Esophagus muscularis mucosa (tissue), 4 donors: ENCODE measurements at regions not wholly inside any gene's neighbourhood (a gene's known extent, or its start where the extent isn't known, plus 50 kb on each side); places are given as distances from the start of the nearest gene placed in this dataset.

Source experiments
- DNase-seq: peaks from one replicate; pipeline ENCODE4 v3.0.0-alpha.2; 2017; ENCODE audit errors: extremely low spot score
- H3K27ac ChIP-seq, 4 donors: fragments of 200-600 bp; sonication (generic); replicated peaks in 1 of 4; 1 replicate in 3 of 4; 2 replicates in 1 of 4; pipeline ENCODE4 v1.5.1; 2016 to 2019; ENCODE audit warnings: mild to moderate bottlenecking in 1 of 4
- H3K27me3 ChIP-seq, 4 donors: fragments of 200-600 bp; sonication (generic); one replicate each; pipeline versions ENCODE4 v1.5.1 to v1.6.0; 2016 to 2019
- H3K36me3 ChIP-seq, 4 donors: fragments of 200-600 bp; sonication (generic); one replicate each; pipeline ENCODE4 v1.5.1; 2016 to 2019
- H3K4me1 ChIP-seq, 4 donors: fragments of 200-600 bp; sonication (generic); one replicate each; pipeline ENCODE4 v1.5.1; 2016 to 2019
- H3K4me3 ChIP-seq, 4 donors: fragments of 200-600 bp; sonication (generic); 1 replicate in 2 of 4; 2 replicates in 2 of 4; pipeline ENCODE4 v1.5.1; 2016 to 2019; ENCODE audit warnings: mild to moderate bottlenecking in 4 of 4, moderate library complexity in 1 of 4
- H3K9me3 ChIP-seq, 4 donors: fragments of 200-600 bp; sonication (generic); 1 replicate in 3 of 4; 2 replicates in 1 of 4; pipeline ENCODE4 v1.5.1; 2016 to 2019
- EP300 ChIP-seq: sonication (generic); formaldehyde crosslinking; IDR thresholded peaks from one replicate; pipeline ENCODE4 v1.6.1; 2017; ENCODE audit warnings: antibody characterized with exemption
- POLR2A ChIP-seq: fragments of 450-650 bp; IDR thresholded peaks from one replicate; pipeline ENCODE4 v1.6.1; 2017; ENCODE audit warnings: antibody characterized with exemption, moderate library complexity, mild to moderate bottlenecking, low read depth
- POLR2AphosphoS5 ChIP-seq, 2 donors: sonication (generic); formaldehyde crosslinking; IDR thresholded peaks; one replicate each; pipeline ENCODE4 v1.6.1; 2017; ENCODE audit warnings: antibody characterized with exemption in 2 of 2
- WGBS: methylation state at CpG from one replicate; pipeline ENCODE4 v1.1.5; 2018; 5-methylcytosine and 5-hydroxymethylcytosine counted together
- intact Hi-C: fragments of 100-400 bp; cut with DNase I; formaldehyde crosslinking; loops from one replicate; pipeline ENCODE4 v1.15.1; 2023
- TF ChIP-seq, protein P1 (sequence below), 3 experiments: fragments of 200-600 bp in 2 of 3; fragments of 450-650 bp in 1 of 3; sonication (generic) in 2 of 3; IDR thresholded peaks; one replicate each; pipeline ENCODE4 v1.5.1; 2017 to 2019; ENCODE audit warnings: antibody characterized with exemption in 3 of 3, mild to moderate bottlenecking in 2 of 3, moderate library complexity in 1 of 3

GRCh38 chr14:61934385-61934784 lies 172.2 kb downstream of the SNAPC1 start:
- TF ChIP-seq POLR2A (no peak), EP300 (no peak), POLR2AphosphoS5 (IDR thresholded peaks at IDR 0.05) (no peak)
- TF ChIP-seq, protein P1, sequence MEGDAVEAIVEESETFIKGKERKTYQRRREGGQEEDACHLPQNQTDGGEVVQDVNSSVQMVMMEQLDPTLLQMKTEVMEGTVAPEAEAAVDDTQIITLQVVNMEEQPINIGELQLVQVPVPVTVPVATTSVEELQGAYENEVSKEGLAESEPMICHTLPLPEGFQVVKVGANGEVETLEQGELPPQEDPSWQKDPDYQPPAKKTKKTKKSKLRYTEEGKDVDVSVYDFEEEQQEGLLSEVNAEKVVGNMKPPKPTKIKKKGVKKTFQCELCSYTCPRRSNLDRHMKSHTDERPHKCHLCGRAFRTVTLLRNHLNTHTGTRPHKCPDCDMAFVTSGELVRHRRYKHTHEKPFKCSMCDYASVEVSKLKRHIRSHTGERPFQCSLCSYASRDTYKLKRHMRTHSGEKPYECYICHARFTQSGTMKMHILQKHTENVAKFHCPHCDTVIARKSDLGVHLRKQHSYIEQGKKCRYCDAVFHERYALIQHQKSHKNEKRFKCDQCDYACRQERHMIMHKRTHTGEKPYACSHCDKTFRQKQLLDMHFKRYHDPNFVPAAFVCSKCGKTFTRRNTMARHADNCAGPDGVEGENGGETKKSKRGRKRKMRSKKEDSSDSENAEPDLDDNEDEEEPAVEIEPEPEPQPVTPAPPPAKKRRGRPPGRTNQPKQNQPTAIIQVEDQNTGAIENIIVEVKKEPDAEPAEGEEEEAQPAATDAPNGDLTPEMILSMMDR (IDR thresholded peaks at IDR 0.05): no peak
- 89% methylated on average over 3 of the region's 3 CpGs for WGBS
- Histone ChIP-seq H3K4me3 (no peak overlapping the region), H3K27me3 (no peaks in the 10 kb centered on the region), H3K4me1 (no peaks in the 10 kb centered on the region), H3K36me3 (no peaks in the 10 kb centered on the region), H3K9me3 (no peaks in the 10 kb centered on the region), H3K27ac (no peak overlapping the region)
- DNase-seq: no peak
- intact Hi-C loops: no loop called here

GRCh38 chr14:61939776-61940175 lies 177.6 kb downstream of the SNAPC1 start:
- intact Hi-C loops: no loop called here
- Histone ChIP-seq H3K4me1 (no peaks in the 10 kb centered on the region), H3K27ac (no peak overlapping the region), H3K4me3 (no peak overlapping the region), H3K9me3 (peaks cover 0 to 8% (median 2%) of the 10 kb centered on the region in 4 donors), H3K27me3 (no peaks in the 10 kb centered on the region), H3K36me3 (no peaks in the 10 kb centered on the region)
- no peak for DNase-seq
- 63% methylated on average over 2 of the region's 2 CpGs for WGBS
- TF ChIP-seq EP300: no peak
- TF ChIP-seq POLR2A: no peak
- TF ChIP-seq, protein P1 (IDR thresholded peaks at IDR 0.05): no peak
- TF ChIP-seq POLR2AphosphoS5 (IDR thresholded peaks at IDR 0.05): no peak

DNA sequence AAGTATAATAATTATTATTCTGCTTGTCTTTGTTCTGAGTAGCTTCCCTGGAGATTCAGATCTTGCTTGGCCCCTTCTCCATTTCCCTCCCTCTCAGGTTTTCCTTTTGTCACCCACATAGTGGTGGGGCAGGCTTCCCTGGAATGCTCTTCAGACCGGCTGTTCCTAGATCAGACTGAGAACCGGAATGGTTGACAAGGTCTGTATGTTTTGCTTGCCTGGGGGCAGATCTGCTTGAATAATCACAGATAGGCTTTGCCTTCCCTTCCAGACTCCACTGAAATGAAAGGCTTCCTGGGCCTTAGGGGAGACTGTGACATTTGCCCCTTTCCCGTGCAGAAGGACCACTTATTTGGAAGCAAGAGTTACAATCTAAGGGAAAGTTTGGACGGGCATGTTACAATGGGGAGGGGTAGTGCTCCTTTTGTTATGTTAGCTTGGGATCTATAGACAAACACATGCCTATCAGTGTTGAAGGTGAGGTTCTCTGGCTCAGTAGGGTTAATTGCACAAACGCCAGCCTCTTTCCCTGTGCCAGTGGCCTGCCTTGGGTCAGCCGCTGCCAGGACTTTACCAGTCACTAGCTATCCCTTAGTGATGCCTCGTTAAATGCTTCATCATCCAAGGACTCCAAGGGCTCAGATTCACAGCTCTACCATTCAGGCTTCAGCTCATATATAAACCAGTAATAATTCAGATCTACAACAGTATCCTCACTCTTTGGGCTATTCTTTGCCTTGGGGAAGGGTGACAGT lies 178.6 kb downstream of the SNAPC1 start:
- 67% methylated on average over 7 of the region's 7 CpGs for WGBS
- TF ChIP-seq, protein P1 (IDR thresholded peaks at IDR 0.05): no peak
- no peak for TF ChIP-seq EP300
- TF ChIP-seq POLR2AphosphoS5 (IDR thresholded peaks at IDR 0.05): no peak
- TF ChIP-seq POLR2A: no peak
- intact Hi-C loops: no loop called here
- H3K36me3 ChIP-seq: no peaks in the 10 kb centered on the region
- no peak overlapping the region for H3K4me3 ChIP-seq
- H3K4me1 ChIP-seq: no peaks in the 10 kb centered on the region
- H3K9me3 ChIP-seq: peaks cover 0 to 8% (median 2%) of the 10 kb centered on the region in 4 donors
- DNase-seq: no peak
- H3K27me3 ChIP-seq: no peaks in the 10 kb centered on the region
- no peak overlapping the region for H3K27ac ChIP-seq

DNA sequence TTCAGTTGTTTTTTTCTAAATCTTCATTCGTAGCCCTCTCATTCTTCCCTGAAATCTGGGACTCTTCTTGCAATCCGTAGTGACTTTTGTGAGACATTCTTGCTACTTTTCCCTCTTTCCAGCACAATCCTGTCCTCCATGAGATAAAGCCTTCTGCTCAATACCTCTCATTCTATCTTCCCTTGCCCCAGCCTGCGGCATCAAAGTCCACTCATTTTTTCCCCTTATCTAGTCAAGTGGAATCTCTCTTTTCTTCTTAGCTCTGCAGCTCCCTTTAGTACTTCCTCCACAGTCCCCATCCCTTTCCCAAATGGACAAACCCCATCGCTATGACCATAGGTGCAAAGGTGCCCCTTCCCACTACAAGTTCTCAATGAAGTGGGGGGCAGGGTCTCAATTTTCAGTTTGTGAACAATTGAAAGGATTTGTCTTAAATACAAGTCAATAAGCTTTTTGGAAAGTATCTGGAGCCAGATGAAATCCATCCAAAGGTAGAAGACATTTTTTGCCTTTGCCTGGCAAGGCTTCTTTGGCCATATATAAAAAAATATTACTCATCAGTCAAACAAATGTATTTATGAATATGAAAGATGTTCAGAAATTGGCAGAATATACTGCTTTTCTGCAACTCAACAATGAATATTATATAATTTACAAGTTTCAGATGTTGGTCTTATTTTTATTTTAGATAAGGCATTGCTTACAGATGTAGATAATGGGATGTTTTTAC lies 179.4 kb downstream of the SNAPC1 start:
- Histone ChIP-seq H3K4me1 (no peaks in the 10 kb centered on the region), H3K27me3 (no peaks in the 10 kb centered on the region), H3K36me3 (no peaks in the 10 kb centered on the region), H3K4me3 (no peak overlapping the region), H3K9me3 (peaks cover 0 to 8% (median 2%) of the 10 kb centered on the region in 4 donors), H3K27ac (no peak overlapping the region)
- no peak for DNase-seq
- WGBS: 91% methylated on average over 4 of the region's 4 CpGs
- TF ChIP-seq, protein P1 (IDR thresholded peaks at IDR 0.05): no peak
- TF ChIP-seq EP300: no peak
- TF ChIP-seq POLR2AphosphoS5 (IDR thresholded peaks at IDR 0.05): no peak
- no peak for TF ChIP-seq POLR2A
- intact Hi-C loops: no loop called here
